Liver (tissue), 8 donors: ENCODE measurements at regions not wholly inside any gene's neighbourhood (a gene's known extent, or its start where the extent isn't known, plus 50 kb on each side); places are given as distances from the start of the nearest gene placed in this dataset.
"Not testable (repeated sequence)": the region's sequence is repeated elsewhere in the genome, so short reads cannot be mapped to it uniquely, and the experiment has no call there.

Source experiments
- DNase-seq: peaks from one replicate; pipeline ENCODE4 v3.0.0-alpha.2; 2017; ENCODE audit warnings: low spot score
- H3K27ac ChIP-seq, 2 donors: one replicate each; pipeline ENCODE4 v1.7.0; 2013; ENCODE audit warnings: inconsistent platforms in 2 of 2, low read length in 2 of 2, control low read depth in 1 of 2, low read depth in 1 of 2, mild to moderate bottlenecking in 1 of 2
- H3K27me3 ChIP-seq, 4 donors: one replicate each; pipeline versions ENCODE4 v1.6.1 to v1.7.0; 2013; ENCODE audit warnings: low read length in 3 of 4, inconsistent platforms in 1 of 4, mild to moderate bottlenecking in 1 of 4, moderate library complexity in 1 of 4; ENCODE audit not compliant: control insufficient read depth in 4 of 4, insufficient read depth in 4 of 4
- H3K36me3 ChIP-seq, 4 donors: one replicate each; pipeline versions ENCODE4 v1.6.1 to v1.7.0; 2013; ENCODE audit warnings: low read length in 3 of 4, mild to moderate bottlenecking in 3 of 4, low read depth in 1 of 4, moderate library complexity in 1 of 4; ENCODE audit not compliant: control insufficient read depth in 4 of 4, insufficient read depth in 3 of 4
- H3K4me1 ChIP-seq, 4 donors: one replicate each; pipeline versions ENCODE4 v1.6.1 to v1.7.0; 2013; ENCODE audit warnings: low read length in 3 of 4, mild to moderate bottlenecking in 3 of 4, moderate library complexity in 1 of 4; ENCODE audit not compliant: control insufficient read depth in 4 of 4, insufficient read depth in 4 of 4
- H3K4me3 ChIP-seq, 3 donors: one replicate each; pipeline versions ENCODE4 v1.6.1 to v1.7.0; 2013; ENCODE audit warnings: low read length in 3 of 3, control low read depth in 1 of 3, low read depth in 1 of 3, mild to moderate bottlenecking in 1 of 3
- H3K9ac ChIP-seq, 2 donors: one replicate each; pipeline ENCODE4 v1.7.0; 2013; ENCODE audit warnings: low read length in 2 of 2, mild to moderate bottlenecking in 2 of 2, moderate library complexity in 2 of 2, control low read depth in 1 of 2, low read depth in 1 of 2
- H3K9me3 ChIP-seq, 4 donors: one replicate each; pipeline versions ENCODE4 v1.6.1 to v1.7.0; 2013; ENCODE audit warnings: low read length in 3 of 4; ENCODE audit not compliant: control insufficient read depth in 4 of 4
- CTCF ChIP-seq: fragments of 150-350 bp; IDR thresholded peaks from 2 replicates; pipeline ENCODE4 v1.5.1; 2017; ENCODE audit warnings: improper control_type of control experiment, low read depth, low read length; ENCODE audit not compliant: missing input control
- EGR1 ChIP-seq, 2 donors: IDR thresholded peaks; 2 replicates each; pipeline ENCODE4 v1.6.1; 2016 to 2018; ENCODE audit warnings: antibody characterized with exemption in 2 of 2, low read depth in 2 of 2
- FOXA1 ChIP-seq: IDR thresholded peaks from 2 replicates; pipeline ENCODE4 v1.6.1; 2016; ENCODE audit warnings: antibody characterized with exemption
- FOXA2 ChIP-seq: IDR thresholded peaks from 2 replicates; pipeline ENCODE4 v1.6.1; 2016; ENCODE audit warnings: antibody characterized with exemption
- GABPA ChIP-seq, 2 donors: IDR thresholded peaks in 1 of 2; conservative IDR thresholded peaks in 1 of 2; 2 replicates each; pipeline ENCODE4 v1.6.1; 2016; ENCODE audit warnings: antibody characterized with exemption in 2 of 2, mild to moderate bottlenecking in 1 of 2, moderate library complexity in 1 of 2
- HNF4A ChIP-seq, 2 donors: conservative IDR thresholded peaks; 2 replicates each; pipeline ENCODE4 v1.6.1; 2016; ENCODE audit warnings: antibody characterized with exemption in 2 of 2, mild to moderate bottlenecking in 2 of 2
- HNF4G ChIP-seq: IDR thresholded peaks from 2 replicates; pipeline ENCODE4 v1.6.1; 2016; ENCODE audit warnings: antibody characterized with exemption
- JUND ChIP-seq, 2 donors: IDR thresholded peaks; 2 replicates each; pipeline ENCODE4 v1.6.1; 2016; ENCODE audit warnings: antibody characterized with exemption in 2 of 2
- NR2F2 ChIP-seq: IDR thresholded peaks from 2 replicates; pipeline ENCODE4 v1.6.1; 2016; ENCODE audit warnings: antibody characterized with exemption
- RAD21 ChIP-seq, 2 donors: IDR thresholded peaks; 2 replicates each; pipeline ENCODE4 v1.6.1; 2016; ENCODE audit warnings: antibody characterized with exemption in 2 of 2, mild to moderate bottlenecking in 2 of 2
- RXRA ChIP-seq, 2 donors: IDR thresholded peaks; 2 replicates each; pipeline ENCODE4 v1.6.1; 2017 to 2018; ENCODE audit warnings: antibody characterized with exemption in 2 of 2, mild to moderate bottlenecking in 1 of 2
- SP1 ChIP-seq: IDR thresholded peaks from 2 replicates; pipeline ENCODE4 v1.6.1; 2018; ENCODE audit warnings: antibody characterized with exemption, mild to moderate bottlenecking
- YY1 ChIP-seq: IDR thresholded peaks from 2 replicates; pipeline ENCODE4 v1.6.1; 2016; ENCODE audit warnings: antibody characterized with exemption, mild to moderate bottlenecking
- ZBTB33 ChIP-seq: IDR thresholded peaks from 2 replicates; pipeline ENCODE4 v1.6.1; 2016; ENCODE audit warnings: antibody characterized with exemption
- WGBS: extraction: QIAGEN DNeasy Blood & Tissue Kit; methylation state at CpG from one replicate; pipeline ENCODE4 v1.1.7; 2013; 5-methylcytosine and 5-hydroxymethylcytosine counted together
- TF ChIP-seq, protein P1 (sequence below): IDR thresholded peaks from 2 replicates; pipeline ENCODE4 v1.6.1; 2016; ENCODE audit warnings: antibody characterized with exemption
- TF ChIP-seq, protein P2 (sequence below): IDR thresholded peaks from 2 replicates; pipeline ENCODE4 v1.6.1; 2016; ENCODE audit warnings: antibody characterized with exemption
- TF ChIP-seq, protein P3 (sequence below): IDR thresholded peaks from 2 replicates; pipeline ENCODE4 v1.6.1; 2016; ENCODE audit warnings: antibody characterized with exemption, mild to moderate bottlenecking
- donor health status: healthy.
- donor health status: healthy.
- donor health status: healthy.
- donor health status: healthy.
- donor health status: healthy.

- not testable (repeated sequence) for H3K4me3 ChIP-seq, H3K27ac ChIP-seq, H3K4me1 ChIP-seq, DNase-seq, H3K9me3 ChIP-seq, H3K9ac ChIP-seq, H3K36me3 ChIP-seq, H3K27me3 ChIP-seq
- 68% methylated on average over 3 of the region's 3 CpGs for WGBS
Measured at GRCh38 chrX:99988532-99988931, 421.5 kb downstream of the PCDH19 start.

DNA sequence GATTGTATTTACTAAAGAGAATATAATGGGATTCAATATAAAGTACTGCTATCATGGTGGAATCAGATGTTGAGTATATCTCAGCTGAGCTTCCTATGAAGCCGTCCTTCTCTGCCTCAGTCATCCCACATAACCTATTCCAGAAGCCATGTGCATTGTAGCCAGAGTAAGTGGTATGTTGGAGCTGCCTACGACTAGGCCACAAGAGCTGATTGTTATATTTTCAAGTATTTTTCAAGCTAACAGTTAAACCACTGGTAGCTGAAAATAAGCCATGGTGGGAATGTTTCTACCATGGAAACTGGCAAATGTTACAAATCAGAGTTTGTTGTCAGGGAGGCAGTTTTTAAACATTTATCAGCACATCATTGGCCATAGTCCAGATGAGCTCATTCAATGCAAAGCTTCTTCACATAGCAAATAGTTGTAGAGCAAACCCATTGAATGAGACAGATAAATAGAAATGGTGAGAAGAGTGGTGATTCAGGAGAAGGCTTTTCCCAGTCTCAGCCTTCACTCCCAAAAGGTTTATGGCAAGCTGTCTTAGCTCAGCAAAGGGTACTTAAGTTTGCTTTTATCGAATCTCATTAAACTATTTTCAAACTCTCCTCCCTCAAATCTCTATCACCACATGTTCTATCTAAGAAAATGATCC, 436.4 kb downstream of the PCDH19 start:
- Histone ChIP-seq H3K27me3 (no peaks in the 10 kb centered on the region), H3K9me3 (no peaks in the 10 kb centered on the region), H3K4me3 (no peak overlapping the region), H3K9ac (no peak overlapping the region), H3K4me1 (no peaks in the 10 kb centered on the region), H3K36me3 (no peaks in the 10 kb centered on the region), H3K27ac (no peak overlapping the region)
- 78% methylated on average over 3 of the region's 3 CpGs for WGBS
- TF ChIP-seq HNF4A (conservative IDR thresholded peaks at IDR 0.05) (no peak), CTCF (no peak), RXRA (IDR thresholded peaks at IDR 0.05) (no peak), JUND (IDR thresholded peaks at IDR 0.05) (no peak), NR2F2 (no peak), RAD21 (IDR thresholded peaks at IDR 0.05) (no peak), FOXA2 (no peak), HNF4G (no peak), YY1 (no peak), EGR1 (IDR thresholded peaks at IDR 0.05; ENCODE audit: low read depth in 2 of 2) (no peak), GABPA (IDR thresholded peaks at IDR 0.05 in 1 of 2, conservative IDR thresholded peaks at IDR 0.05 in 1 of 2) (no peak), FOXA1 (no peak), SP1 (no peak), ZBTB33 (no peak)
- TF ChIP-seq, protein P1, sequence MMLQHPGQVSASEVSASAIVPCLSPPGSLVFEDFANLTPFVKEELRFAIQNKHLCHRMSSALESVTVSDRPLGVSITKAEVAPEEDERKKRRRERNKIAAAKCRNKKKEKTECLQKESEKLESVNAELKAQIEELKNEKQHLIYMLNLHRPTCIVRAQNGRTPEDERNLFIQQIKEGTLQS: no peak
- TF ChIP-seq, protein P2, sequence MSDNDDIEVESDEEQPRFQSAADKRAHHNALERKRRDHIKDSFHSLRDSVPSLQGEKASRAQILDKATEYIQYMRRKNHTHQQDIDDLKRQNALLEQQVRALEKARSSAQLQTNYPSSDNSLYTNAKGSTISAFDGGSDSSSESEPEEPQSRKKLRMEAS: no peak
- TF ChIP-seq, protein P3, sequence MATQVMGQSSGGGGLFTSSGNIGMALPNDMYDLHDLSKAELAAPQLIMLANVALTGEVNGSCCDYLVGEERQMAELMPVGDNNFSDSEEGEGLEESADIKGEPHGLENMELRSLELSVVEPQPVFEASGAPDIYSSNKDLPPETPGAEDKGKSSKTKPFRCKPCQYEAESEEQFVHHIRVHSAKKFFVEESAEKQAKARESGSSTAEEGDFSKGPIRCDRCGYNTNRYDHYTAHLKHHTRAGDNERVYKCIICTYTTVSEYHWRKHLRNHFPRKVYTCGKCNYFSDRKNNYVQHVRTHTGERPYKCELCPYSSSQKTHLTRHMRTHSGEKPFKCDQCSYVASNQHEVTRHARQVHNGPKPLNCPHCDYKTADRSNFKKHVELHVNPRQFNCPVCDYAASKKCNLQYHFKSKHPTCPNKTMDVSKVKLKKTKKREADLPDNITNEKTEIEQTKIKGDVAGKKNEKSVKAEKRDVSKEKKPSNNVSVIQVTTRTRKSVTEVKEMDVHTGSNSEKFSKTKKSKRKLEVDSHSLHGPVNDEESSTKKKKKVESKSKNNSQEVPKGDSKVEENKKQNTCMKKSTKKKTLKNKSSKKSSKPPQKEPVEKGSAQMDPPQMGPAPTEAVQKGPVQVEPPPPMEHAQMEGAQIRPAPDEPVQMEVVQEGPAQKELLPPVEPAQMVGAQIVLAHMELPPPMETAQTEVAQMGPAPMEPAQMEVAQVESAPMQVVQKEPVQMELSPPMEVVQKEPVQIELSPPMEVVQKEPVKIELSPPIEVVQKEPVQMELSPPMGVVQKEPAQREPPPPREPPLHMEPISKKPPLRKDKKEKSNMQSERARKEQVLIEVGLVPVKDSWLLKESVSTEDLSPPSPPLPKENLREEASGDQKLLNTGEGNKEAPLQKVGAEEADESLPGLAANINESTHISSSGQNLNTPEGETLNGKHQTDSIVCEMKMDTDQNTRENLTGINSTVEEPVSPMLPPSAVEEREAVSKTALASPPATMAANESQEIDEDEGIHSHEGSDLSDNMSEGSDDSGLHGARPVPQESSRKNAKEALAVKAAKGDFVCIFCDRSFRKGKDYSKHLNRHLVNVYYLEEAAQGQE: no peak
- DNase-seq: no peak
